NT2/D1 (cell line): ENCODE measurements at regions not wholly inside any gene's neighbourhood (a gene's known extent, or its start where the extent isn't known, plus 50 kb on each side); places are given as distances from the start of the nearest gene placed in this dataset.

ENCODE experiments used
- DNase-seq: peaks from one replicate; pipeline ENCODE4 v3.0.0-alpha.2; 2011; ENCODE audit warnings: low read depth, low spot score
- H3K27me3 ChIP-seq: 2 replicates; pipeline ENCODE4 v1.6.0; 2011; ENCODE audit warnings: mild to moderate bottlenecking; ENCODE audit not compliant: insufficient read length, insufficient read depth
- H3K36me3 ChIP-seq: 2 replicates; pipeline ENCODE4 v1.6.1; 2011; ENCODE audit warnings: mild to moderate bottlenecking, low read length, mixed read lengths; ENCODE audit not compliant: insufficient read depth, insufficient read length
- H3K4me1 ChIP-seq: 2 replicates; pipeline ENCODE4 v1.5.1; 2011; ENCODE audit not compliant: insufficient read depth, insufficient read length
- H3K4me3 ChIP-seq: 2 replicates; pipeline ENCODE4 v1.5.1; 2011; ENCODE audit warnings: low read depth; ENCODE audit not compliant: insufficient read length
- H3K9ac ChIP-seq: 2 replicates; pipeline ENCODE4 v1.6.0; 2011; ENCODE audit warnings: low read depth; ENCODE audit not compliant: insufficient read length
- H3K9me3 ChIP-seq: 2 replicates; pipeline ENCODE4 v1.5.1; 2011; ENCODE audit warnings: mild to moderate bottlenecking, low read length; ENCODE audit not compliant: insufficient read depth
- SUZ12 ChIP-seq: IDR thresholded peaks from 2 replicates; pipeline ENCODE4 v1.6.1; 2011; ENCODE audit not compliant: insufficient read length, insufficient read depth; ENCODE audit errors: extremely low read depth
- YY1 ChIP-seq: IDR thresholded peaks from 2 replicates; pipeline ENCODE4 v1.6.1; 2011; ENCODE audit not compliant: insufficient read length, insufficient read depth
- ZNF274 ChIP-seq: IDR thresholded peaks from 2 replicates; pipeline ENCODE4 v1.6.1; 2011; ENCODE audit warnings: mild to moderate bottlenecking, low read depth, low read length

- Histone ChIP-seq H3K4me1 (no peaks in the 10 kb centered on the region), H3K9me3 (no peaks in the 10 kb centered on the region), H3K4me3 (no peak overlapping the region), H3K36me3 (no peaks in the 10 kb centered on the region), H3K27me3 (no peaks in the 10 kb centered on the region), H3K9ac (no peak overlapping the region)
- no peak for DNase-seq
- TF ChIP-seq ZNF274, result no peak
- no peak for TF ChIP-seq SUZ12
- no peak for TF ChIP-seq YY1
Measured at GRCh38 chr3:72213296-72214065, 428.5 kb upstream of the PROK2 start.

- Histone ChIP-seq H3K9me3 (no peaks in the 10 kb centered on the region), H3K4me1 (no peaks in the 10 kb centered on the region), H3K9ac (no peak overlapping the region), H3K4me3 (no peak overlapping the region), H3K36me3 (no peaks in the 10 kb centered on the region), H3K27me3 (no peaks in the 10 kb centered on the region)
- DNase-seq, result no peak
- no peak for TF ChIP-seq YY1
- no peak for TF ChIP-seq ZNF274
Measured at GRCh38 chr3:72212396-72212795, 427.4 kb upstream of the PROK2 start.

- Histone ChIP-seq H3K4me3 (no peak overlapping the region), H3K9ac (no peak overlapping the region)
Measured at GRCh38 chr3:72210261-72210660, 425.3 kb upstream of the PROK2 start.

GRCh38 chr3:72205297-72205826, 420.4 kb upstream of the PROK2 start:
- no peak overlapping the region for H3K9ac ChIP-seq
- peaks cover 16% of the 10 kb centered on the region for H3K9me3 ChIP-seq
- DNase-seq, result no peak
- H3K36me3 ChIP-seq, result no peaks in the 10 kb centered on the region
- H3K4me1 ChIP-seq, result peaks cover 2% of the 10 kb centered on the region
- no peak overlapping the region for H3K4me3 ChIP-seq
- TF ChIP-seq SUZ12 (no peak), ZNF274 (no peak), YY1 (no peak)
- no peaks in the 10 kb centered on the region for H3K27me3 ChIP-seq

More at GRCh38 chr3:72210261-72210660, 425.3 kb upstream of the PROK2 start:
- Histone ChIP-seq H3K9me3 (no peaks in the 10 kb centered on the region), H3K36me3 (no peaks in the 10 kb centered on the region), H3K27me3 (no peaks in the 10 kb centered on the region), H3K4me1 (no peaks in the 10 kb centered on the region)
- no peak for DNase-seq
- TF ChIP-seq YY1 (no peak), ZNF274 (no peak), SUZ12 (no peak)

GRCh38 chr3:72204452-72204851, 419.5 kb upstream of the PROK2 start:
- TF ChIP-seq YY1 (no peak), ZNF274 (no peak), SUZ12 (no peak)
- Histone ChIP-seq H3K9me3 (peaks cover 23% of the 10 kb centered on the region), H3K27me3 (no peaks in the 10 kb centered on the region), H3K4me1 (peaks cover 2% of the 10 kb centered on the region), H3K9ac (no peak overlapping the region), H3K36me3 (no peaks in the 10 kb centered on the region), H3K4me3 (no peak overlapping the region)
- DNase-seq, result no peak

GRCh38 chr3:72203613-72204349, 418.8 kb upstream of the PROK2 start:
- H3K4me1 ChIP-seq, result peaks cover 2% of the 10 kb centered on the region
- no peak for DNase-seq
- H3K27me3 ChIP-seq, result no peaks in the 10 kb centered on the region
- peaks cover 28% of the 10 kb centered on the region for H3K9me3 ChIP-seq
- H3K9ac ChIP-seq, result no peak overlapping the region
- H3K4me3 ChIP-seq, result no peak overlapping the region
- TF ChIP-seq ZNF274 (no peak), YY1 (no peak), SUZ12 (no peak)
- H3K36me3 ChIP-seq, result no peaks in the 10 kb centered on the region

- H3K4me3 ChIP-seq, result no peak overlapping the region
- no peaks in the 10 kb centered on the region for H3K36me3 ChIP-seq
- H3K9me3 ChIP-seq, result peaks cover 28% of the 10 kb centered on the region
- TF ChIP-seq YY1, result no peak
- no peak for TF ChIP-seq SUZ12
- no peak for TF ChIP-seq ZNF274
- DNase-seq, result no peak
- H3K27me3 ChIP-seq, result no peaks in the 10 kb centered on the region
- peaks cover 2% of the 10 kb centered on the region for H3K4me1 ChIP-seq
- no peak overlapping the region for H3K9ac ChIP-seq
Measured at GRCh38 chr3:72203105-72203504, 418.2 kb upstream of the PROK2 start.
